ENCODE measurements at regions not wholly inside any gene's neighbourhood (a gene's known extent, or its start where the extent isn't known, plus 50 kb on each side); places are given as distances from the start of the nearest gene placed in this dataset.

GRCh38 chr1:58123051-58123450 lies 423.5 kb downstream of the OMA1 start:
- TF ChIP-seq, protein P1, sequence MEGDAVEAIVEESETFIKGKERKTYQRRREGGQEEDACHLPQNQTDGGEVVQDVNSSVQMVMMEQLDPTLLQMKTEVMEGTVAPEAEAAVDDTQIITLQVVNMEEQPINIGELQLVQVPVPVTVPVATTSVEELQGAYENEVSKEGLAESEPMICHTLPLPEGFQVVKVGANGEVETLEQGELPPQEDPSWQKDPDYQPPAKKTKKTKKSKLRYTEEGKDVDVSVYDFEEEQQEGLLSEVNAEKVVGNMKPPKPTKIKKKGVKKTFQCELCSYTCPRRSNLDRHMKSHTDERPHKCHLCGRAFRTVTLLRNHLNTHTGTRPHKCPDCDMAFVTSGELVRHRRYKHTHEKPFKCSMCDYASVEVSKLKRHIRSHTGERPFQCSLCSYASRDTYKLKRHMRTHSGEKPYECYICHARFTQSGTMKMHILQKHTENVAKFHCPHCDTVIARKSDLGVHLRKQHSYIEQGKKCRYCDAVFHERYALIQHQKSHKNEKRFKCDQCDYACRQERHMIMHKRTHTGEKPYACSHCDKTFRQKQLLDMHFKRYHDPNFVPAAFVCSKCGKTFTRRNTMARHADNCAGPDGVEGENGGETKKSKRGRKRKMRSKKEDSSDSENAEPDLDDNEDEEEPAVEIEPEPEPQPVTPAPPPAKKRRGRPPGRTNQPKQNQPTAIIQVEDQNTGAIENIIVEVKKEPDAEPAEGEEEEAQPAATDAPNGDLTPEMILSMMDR (IDR thresholded peaks at IDR 0.05): no peak
- TF ChIP-seq ZFX (IDR thresholded peaks at IDR 0.05; ENCODE audit: borderline replicate concordance): no peak

Data from 22Rv1 (cell line).